IPS-15b (cell line): ENCODE measurements at regions not wholly inside any gene's neighbourhood (a gene's known extent, or its start where the extent isn't known, plus 50 kb on each side); places are given as distances from the start of the nearest gene placed in this dataset.
"Not testable (repeated sequence)": the region's sequence is repeated elsewhere in the genome, so short reads cannot be mapped to it uniquely, and the experiment has no call there.

Source experiments
- H3K27me3 ChIP-seq: one replicate; pipeline ENCODE4 v1.6.1; 2013; ENCODE audit warnings: low read length; ENCODE audit not compliant: control insufficient read depth, insufficient read depth
- H3K36me3 ChIP-seq: one replicate; pipeline ENCODE4 v1.6.1; 2013; ENCODE audit warnings: low read length; ENCODE audit not compliant: control insufficient read depth, insufficient read depth
- H3K4me1 ChIP-seq: one replicate; pipeline ENCODE4 v1.6.1; 2013; ENCODE audit warnings: mild to moderate bottlenecking, low read length; ENCODE audit not compliant: control insufficient read depth, insufficient read depth
- H3K4me3 ChIP-seq: one replicate; pipeline ENCODE4 v1.5.1; 2013; ENCODE audit warnings: low read depth, low read length
- H3K9ac ChIP-seq: one replicate; pipeline ENCODE4 v1.6.1; 2013; ENCODE audit warnings: low read depth, mild to moderate bottlenecking, low read length
- H3K9me3 ChIP-seq: one replicate; pipeline ENCODE4 v1.6.1; 2013; ENCODE audit warnings: mild to moderate bottlenecking, low read length; ENCODE audit not compliant: control insufficient read depth, insufficient read depth

- H3K9ac ChIP-seq: no peak overlapping the region
- H3K27me3 ChIP-seq: no peaks in the 10 kb centered on the region
- no peaks in the 10 kb centered on the region for H3K9me3 ChIP-seq
- no peaks in the 10 kb centered on the region for H3K36me3 ChIP-seq
- no peak overlapping the region for H3K4me3 ChIP-seq
- no peaks in the 10 kb centered on the region for H3K4me1 ChIP-seq
Observed at GRCh38 chr1:5617546-5617945, 374.7 kb downstream of the NPHP4 start.

DNA sequence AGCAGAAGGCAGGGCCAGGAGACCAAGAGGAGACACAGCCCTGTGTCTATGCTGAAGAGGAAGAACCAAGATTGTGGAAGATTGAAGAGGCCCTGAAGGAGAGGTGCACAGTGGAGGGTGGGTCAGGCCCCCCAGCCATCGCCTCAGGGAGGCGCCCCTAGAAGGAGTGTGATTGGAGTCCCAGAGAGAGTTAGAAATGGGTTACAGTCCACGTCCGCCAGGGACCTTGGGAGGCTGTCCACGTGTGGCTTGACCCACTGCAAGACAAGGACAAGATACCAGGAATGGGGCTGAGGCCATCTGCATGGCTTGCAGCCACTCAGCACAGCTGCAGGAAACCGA, 375.1 kb downstream of the NPHP4 start:
- H3K9me3 ChIP-seq: no peaks in the 10 kb centered on the region
- no peak overlapping the region for H3K4me3 ChIP-seq
- no peaks in the 10 kb centered on the region for H3K4me1 ChIP-seq
- no peaks in the 10 kb centered on the region for H3K27me3 ChIP-seq
- no peaks in the 10 kb centered on the region for H3K36me3 ChIP-seq
- H3K9ac ChIP-seq: no peak overlapping the region

DNA sequence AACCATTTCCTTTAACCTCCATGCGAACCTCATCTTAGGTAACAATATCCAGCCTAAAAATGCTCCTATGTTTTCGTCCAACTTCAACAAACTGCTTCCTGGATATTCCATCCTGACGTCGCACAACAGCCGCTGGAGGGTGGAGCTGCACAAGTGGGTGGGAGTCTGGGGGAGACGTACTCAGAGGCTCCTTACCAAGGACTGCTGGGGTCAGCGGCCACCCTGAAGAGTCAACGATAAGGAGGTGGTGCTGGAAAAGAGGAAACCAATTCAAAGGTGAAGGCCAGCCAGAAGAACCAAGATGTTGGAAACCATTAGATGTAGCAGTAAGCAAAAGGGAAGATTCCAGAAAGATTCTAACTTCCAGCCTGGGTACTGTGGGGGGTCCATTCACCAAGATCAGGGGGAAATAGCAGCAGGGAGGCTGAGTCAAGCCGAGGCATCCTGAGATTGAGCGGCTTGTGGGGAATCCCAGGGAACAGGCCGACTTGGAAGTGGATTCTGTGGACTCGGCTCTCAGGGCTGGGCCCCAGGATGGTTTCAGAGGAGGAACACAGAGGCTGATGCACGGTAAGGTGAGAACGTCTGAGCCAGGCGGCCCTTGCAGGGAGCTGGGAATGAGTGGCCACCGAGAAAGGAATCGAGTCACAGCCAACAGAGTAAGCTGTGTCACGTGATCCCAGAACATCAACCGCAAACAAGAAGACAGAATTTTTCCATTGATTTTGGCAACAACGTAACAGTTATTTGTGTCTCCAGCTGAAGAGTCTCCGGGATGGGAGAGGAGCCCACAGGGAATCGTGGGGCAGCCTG, 375.7 kb downstream of the NPHP4 start:
- H3K4me1 ChIP-seq: no peaks in the 10 kb centered on the region
- no peak overlapping the region for H3K4me3 ChIP-seq
- H3K36me3 ChIP-seq: no peaks in the 10 kb centered on the region
- H3K9me3 ChIP-seq: no peaks in the 10 kb centered on the region
- H3K27me3 ChIP-seq: no peaks in the 10 kb centered on the region
- no peak overlapping the region for H3K9ac ChIP-seq

GRCh38 chr1:5615076-5615475, 377.1 kb downstream of the NPHP4 start:
- H3K4me3 ChIP-seq: no peak overlapping the region
- H3K27me3 ChIP-seq: no peaks in the 10 kb centered on the region
- no peak overlapping the region for H3K9ac ChIP-seq
- H3K4me1 ChIP-seq: no peaks in the 10 kb centered on the region
- H3K9me3 ChIP-seq: no peaks in the 10 kb centered on the region
- H3K36me3 ChIP-seq: no peaks in the 10 kb centered on the region

- no peaks in the 10 kb centered on the region for H3K9me3 ChIP-seq
- H3K9ac ChIP-seq: no peak overlapping the region
- no peaks in the 10 kb centered on the region for H3K4me1 ChIP-seq
- H3K36me3 ChIP-seq: no peaks in the 10 kb centered on the region
- H3K27me3 ChIP-seq: no peaks in the 10 kb centered on the region
- H3K4me3 ChIP-seq: no peak overlapping the region
Observed at GRCh38 chr1:5613900-5614299, 378.3 kb downstream of the NPHP4 start.

- no peaks in the 10 kb centered on the region for H3K27me3 ChIP-seq
Observed at GRCh38 chr1:5611851-5612250, 380.4 kb downstream of the NPHP4 start.

GRCh38 chr1:5611431-5611830, 380.8 kb downstream of the NPHP4 start:
- H3K9ac ChIP-seq: no peak overlapping the region
- H3K36me3 ChIP-seq: no peaks in the 10 kb centered on the region
- H3K27me3 ChIP-seq: no peaks in the 10 kb centered on the region
- H3K9me3 ChIP-seq: no peaks in the 10 kb centered on the region
- H3K4me3 ChIP-seq: no peak overlapping the region
- H3K4me1 ChIP-seq: no peaks in the 10 kb centered on the region

More at GRCh38 chr1:5611851-5612250, 380.4 kb downstream of the NPHP4 start:
- H3K36me3 ChIP-seq: no peaks in the 10 kb centered on the region
- H3K9me3 ChIP-seq: no peaks in the 10 kb centered on the region
- no peak overlapping the region for H3K9ac ChIP-seq
- no peak overlapping the region for H3K4me3 ChIP-seq
- no peaks in the 10 kb centered on the region for H3K4me1 ChIP-seq

GRCh38 chr1:5610432-5610831, 381.8 kb downstream of the NPHP4 start:
- Histone ChIP-seq H3K4me3 (no peak overlapping the region), H3K9me3 (no peaks in the 10 kb centered on the region), H3K27me3 (no peaks in the 10 kb centered on the region), H3K9ac (no peak overlapping the region), H3K36me3 (no peaks in the 10 kb centered on the region), H3K4me1 (no peaks in the 10 kb centered on the region)

DNA sequence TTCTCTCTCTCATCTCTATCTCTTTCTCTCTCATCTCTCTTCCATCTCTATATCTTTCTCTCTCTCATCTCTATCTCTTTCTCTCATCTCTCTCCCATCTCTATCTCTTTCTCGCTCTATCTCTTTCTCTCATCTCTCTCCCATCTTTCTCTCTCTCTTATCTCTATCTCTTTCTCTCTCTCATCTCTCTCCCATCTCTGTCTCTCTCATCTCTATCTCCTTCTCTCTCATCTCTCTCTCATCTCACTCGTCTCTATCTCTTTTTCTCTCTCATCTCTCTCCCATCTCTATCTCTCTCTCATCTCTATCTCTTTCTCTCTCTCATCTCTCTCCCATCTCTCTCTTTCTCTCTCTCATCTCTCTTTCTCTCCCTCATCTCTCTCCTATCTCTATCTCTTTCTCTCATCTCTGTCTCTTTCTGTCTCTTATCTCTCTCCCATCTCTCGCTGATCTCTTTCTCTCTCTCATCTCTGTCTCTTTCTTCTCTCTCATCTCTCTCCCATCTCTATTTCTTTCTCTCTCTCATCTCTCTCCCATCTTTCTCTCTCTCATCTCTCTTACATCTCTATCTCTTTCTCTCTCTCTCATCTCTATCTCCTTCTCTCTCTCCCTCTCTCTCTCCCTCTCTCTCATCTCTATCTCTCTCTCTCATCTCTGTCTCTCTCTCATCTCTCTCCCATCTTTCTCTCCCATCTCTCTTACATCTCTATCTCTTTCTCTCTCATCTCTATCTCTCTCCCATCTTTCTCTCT, 388.7 kb downstream of the NPHP4 start:
- no peaks in the 10 kb centered on the region for H3K9me3 ChIP-seq
- no peaks in the 10 kb centered on the region for H3K4me1 ChIP-seq
- no peaks in the 10 kb centered on the region for H3K36me3 ChIP-seq
- no peaks in the 10 kb centered on the region for H3K27me3 ChIP-seq
- no peak overlapping the region for H3K4me3 ChIP-seq
- no peak overlapping the region for H3K9ac ChIP-seq

DNA sequence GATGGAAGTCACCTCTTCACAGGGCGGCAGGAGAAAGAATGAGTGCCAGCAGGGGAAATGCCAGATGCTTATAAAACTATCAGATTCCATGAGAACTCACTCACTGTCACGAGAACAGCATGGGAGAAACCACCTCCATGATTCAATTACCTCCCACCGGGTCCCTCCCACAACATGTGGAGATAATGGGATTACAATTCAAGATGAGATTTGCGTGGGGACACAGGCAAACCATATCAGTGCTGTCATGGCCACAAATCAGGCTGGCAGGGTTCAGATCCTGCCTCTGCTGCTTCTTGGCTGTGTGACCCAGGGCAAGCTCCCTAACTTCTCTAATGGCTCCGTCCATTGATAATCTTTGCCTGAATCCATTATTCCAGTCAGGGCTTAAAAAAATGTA, 389.5 kb downstream of the NPHP4 start:
- not testable (repeated sequence) for H3K4me3 ChIP-seq, H3K9ac ChIP-seq, H3K9me3 ChIP-seq, H3K27me3 ChIP-seq, H3K4me1 ChIP-seq, H3K36me3 ChIP-seq

DNA sequence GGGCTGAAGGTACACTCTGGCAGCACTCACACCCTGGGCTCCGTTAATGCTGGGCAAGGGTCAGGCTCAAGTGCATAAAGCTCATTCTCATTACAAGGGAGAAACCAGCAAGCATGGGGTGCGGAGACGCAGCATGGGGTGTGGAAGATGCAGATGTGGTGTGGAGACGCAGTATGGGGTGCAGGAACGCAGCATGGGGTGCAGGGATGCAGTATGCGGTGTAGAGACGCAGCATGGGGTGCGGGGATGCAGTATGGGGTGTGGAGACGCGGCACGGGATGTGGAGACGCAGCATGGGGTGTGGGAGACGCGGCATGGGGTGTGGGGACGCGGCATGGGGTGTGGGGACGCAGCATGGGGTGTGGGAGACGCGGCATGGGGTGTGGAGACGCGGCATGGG, 390.7 kb downstream of the NPHP4 start:
- Histone ChIP-seq H3K27me3 (no peaks in the 10 kb centered on the region), H3K4me1 (no peaks in the 10 kb centered on the region), H3K4me3 (no peak overlapping the region), H3K36me3 (no peaks in the 10 kb centered on the region), H3K9ac (no peak overlapping the region), H3K9me3 (no peaks in the 10 kb centered on the region)

DNA sequence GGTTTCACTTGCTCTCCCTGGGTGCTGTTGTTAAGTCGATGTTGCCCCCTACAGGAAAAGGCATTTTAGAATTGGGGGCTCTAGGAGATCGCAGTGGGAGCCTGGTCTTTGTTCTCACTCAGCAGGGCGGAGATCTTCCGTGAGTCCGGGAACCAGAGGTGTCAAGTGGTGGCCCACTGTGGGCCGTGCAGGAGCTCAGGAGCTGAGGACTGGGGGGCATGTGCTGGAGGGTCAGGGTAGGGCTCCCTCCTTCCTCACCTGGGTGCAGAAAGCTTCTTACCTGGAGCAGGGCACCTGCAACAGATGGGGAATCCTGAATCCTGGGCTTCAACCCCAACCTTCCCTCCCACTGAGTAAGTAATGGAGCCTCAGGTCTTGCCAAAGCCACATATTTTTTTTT, 392.7 kb downstream of the NPHP4 start:
- H3K27me3 ChIP-seq: no peaks in the 10 kb centered on the region
- no peaks in the 10 kb centered on the region for H3K36me3 ChIP-seq
- H3K4me3 ChIP-seq: no peak overlapping the region
- H3K9me3 ChIP-seq: no peaks in the 10 kb centered on the region
- H3K4me1 ChIP-seq: no peaks in the 10 kb centered on the region
- no peak overlapping the region for H3K9ac ChIP-seq
